ENCODE measurements at regions not wholly inside any gene's neighbourhood (a gene's known extent, or its start where the extent isn't known, plus 50 kb on each side); places are given as distances from the start of the nearest gene placed in this dataset.

- TF ChIP-seq CTCF (IDR thresholded peaks at IDR 0.05) (no peak), POLR2A (IDR thresholded peaks at IDR 0.05) (no peak)
These were observed 193.5 kb upstream of the SP8 start for GRCh38 chr7:20980232-20980631.

Measured in suprapubic skin (tissue), 3 donors.